ENCODE measurements at regions not wholly inside any gene's neighbourhood (a gene's known extent, or its start where the extent isn't known, plus 50 kb on each side); places are given as distances from the start of the nearest gene placed in this dataset.

DNA sequence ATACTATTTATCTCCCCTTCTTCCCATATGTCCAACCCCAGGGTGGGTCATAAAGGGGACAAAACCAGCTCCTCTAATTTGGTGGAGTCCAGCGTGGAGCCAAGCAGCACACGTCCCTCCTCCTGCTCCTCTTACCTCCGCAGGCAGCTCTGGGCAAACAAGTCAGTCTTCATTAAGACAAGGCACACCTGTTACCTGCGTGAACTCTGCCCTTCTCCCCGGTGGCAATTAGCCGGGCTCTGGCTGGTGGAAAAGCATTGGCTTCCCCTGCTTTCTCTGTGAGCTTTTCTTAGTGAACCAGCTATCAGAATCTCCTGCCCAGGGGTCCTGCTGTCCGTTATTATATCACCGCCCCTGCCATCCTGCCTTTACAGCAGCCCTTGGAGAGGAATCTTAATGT is 418.7 kb upstream of the CADM1 start:
- no peak for DNase-seq (ENCODE audit: low read depth)
- TF ChIP-seq, protein P1, sequence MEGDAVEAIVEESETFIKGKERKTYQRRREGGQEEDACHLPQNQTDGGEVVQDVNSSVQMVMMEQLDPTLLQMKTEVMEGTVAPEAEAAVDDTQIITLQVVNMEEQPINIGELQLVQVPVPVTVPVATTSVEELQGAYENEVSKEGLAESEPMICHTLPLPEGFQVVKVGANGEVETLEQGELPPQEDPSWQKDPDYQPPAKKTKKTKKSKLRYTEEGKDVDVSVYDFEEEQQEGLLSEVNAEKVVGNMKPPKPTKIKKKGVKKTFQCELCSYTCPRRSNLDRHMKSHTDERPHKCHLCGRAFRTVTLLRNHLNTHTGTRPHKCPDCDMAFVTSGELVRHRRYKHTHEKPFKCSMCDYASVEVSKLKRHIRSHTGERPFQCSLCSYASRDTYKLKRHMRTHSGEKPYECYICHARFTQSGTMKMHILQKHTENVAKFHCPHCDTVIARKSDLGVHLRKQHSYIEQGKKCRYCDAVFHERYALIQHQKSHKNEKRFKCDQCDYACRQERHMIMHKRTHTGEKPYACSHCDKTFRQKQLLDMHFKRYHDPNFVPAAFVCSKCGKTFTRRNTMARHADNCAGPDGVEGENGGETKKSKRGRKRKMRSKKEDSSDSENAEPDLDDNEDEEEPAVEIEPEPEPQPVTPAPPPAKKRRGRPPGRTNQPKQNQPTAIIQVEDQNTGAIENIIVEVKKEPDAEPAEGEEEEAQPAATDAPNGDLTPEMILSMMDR (conservative IDR thresholded peaks at IDR 0.05; ENCODE audit: control insufficient read depth, insufficient read depth, low read depth, low read length) = no peak
- H3K4me3 ChIP-seq (ENCODE audit: control insufficient read depth, low read depth, low read length) = no peak overlapping the region

DNA sequence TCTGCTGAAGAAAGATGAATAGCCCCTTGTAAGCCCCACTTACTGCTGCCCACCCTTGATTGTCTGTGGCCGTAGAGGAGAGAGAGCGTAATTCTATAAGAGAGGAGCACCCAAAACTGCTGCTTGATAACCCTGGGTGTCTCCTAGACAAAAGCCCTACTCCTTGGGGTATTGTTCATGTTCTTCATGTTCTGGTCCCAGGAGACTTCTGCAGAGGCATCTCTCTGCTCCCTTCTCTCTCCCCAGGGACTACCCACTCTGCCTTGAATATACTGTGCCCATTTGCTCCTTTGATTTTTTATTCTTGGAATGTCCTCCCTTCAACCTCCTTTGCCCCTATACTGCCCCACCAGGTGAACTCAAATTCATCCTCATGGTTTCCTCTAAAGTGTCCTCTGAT is 417.8 kb upstream of the CADM1 start:
- no peak overlapping the region for H3K4me3 ChIP-seq (ENCODE audit: control insufficient read depth, low read depth, low read length)
- TF ChIP-seq, protein P1 (conservative IDR thresholded peaks at IDR 0.05; ENCODE audit: control insufficient read depth, insufficient read depth, low read depth, low read length) = no peak
- no peak for DNase-seq (ENCODE audit: low read depth)

DNA sequence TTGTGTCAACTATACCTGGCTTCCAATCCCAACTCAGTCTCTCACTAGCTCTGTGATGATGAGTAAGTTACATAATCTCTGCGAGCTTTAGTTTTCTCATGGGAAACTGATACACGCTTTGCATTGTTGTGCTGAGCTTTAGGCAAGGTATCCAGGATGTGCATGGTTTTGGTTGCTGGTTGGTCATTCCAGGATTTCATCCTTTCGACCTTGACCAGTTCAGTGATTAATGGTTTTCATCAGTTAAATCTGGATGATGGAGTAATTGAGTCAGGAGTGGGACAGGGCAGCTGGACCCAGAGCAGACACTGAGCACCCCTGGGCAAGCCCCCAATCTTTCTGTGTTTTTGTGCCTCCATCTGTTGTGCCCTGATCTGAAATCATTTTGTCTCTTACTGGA is 417.3 kb upstream of the CADM1 start:
- TF ChIP-seq, protein P1 (conservative IDR thresholded peaks at IDR 0.05; ENCODE audit: control insufficient read depth, insufficient read depth, low read depth, low read length) = no peak
- no peak for DNase-seq (ENCODE audit: low read depth)
- H3K4me3 ChIP-seq (ENCODE audit: control insufficient read depth, low read depth, low read length) = no peak overlapping the region

DNA sequence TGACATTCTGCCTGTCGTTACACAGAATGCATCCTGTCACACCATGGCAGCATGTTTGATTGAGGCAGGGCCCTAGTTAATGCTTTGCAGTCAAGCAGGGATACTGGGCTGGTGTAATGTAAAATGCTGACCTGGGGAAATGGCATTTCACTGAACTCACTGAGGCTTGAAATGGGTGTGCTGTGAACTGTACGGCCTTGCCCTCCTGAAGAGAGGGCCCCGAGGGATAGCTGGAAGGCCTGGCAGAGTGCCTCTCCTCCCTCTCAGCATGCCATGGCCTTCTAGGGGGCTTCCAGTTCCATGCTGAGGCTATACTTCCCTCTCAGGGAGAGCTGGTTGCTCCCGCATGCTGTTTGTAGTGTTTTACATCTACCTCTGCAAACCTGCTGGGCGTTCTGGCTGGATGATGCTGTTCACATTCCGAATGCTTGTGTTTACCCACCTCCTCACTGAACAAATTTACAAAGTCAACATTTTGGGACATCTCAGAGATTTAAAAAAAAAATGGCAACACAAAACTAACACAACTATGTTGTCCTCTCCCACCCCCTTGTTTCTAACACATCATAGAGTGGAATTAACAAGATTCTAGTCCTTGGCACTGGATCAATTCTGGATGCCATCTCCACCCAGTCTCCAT is 416.7 kb upstream of the CADM1 start:
- no peak for DNase-seq (ENCODE audit: low read depth)
- TF ChIP-seq, protein P1 (conservative IDR thresholded peaks at IDR 0.05; ENCODE audit: control insufficient read depth, insufficient read depth, low read depth, low read length) = no peak
- H3K4me3 ChIP-seq (ENCODE audit: control insufficient read depth, low read depth, low read length) = no peak overlapping the region

DNA sequence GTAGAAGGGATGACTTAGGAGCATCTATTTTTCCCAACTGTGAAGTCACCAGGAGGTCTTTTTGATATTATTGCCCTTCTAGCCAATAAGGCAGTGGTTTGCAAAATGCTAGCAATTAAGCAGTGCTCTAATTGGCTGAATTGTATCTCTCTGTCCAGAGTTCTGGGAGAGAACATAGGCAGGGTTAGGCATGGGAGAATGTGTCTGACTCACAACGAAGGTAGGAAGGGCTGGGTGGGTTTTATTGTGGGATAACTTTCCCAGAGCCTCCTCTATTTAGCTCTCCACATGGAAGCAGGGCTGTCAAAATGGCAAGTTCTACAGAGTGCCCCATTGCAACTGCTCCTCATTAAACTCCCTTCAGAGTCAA is 415.9 kb upstream of the CADM1 start:
- TF ChIP-seq, protein P1 (conservative IDR thresholded peaks at IDR 0.05; ENCODE audit: control insufficient read depth, insufficient read depth, low read depth, low read length) = no peak
- H3K4me3 ChIP-seq (ENCODE audit: control insufficient read depth, low read depth, low read length) = no peak overlapping the region
- no peak for DNase-seq (ENCODE audit: low read depth)

DNA sequence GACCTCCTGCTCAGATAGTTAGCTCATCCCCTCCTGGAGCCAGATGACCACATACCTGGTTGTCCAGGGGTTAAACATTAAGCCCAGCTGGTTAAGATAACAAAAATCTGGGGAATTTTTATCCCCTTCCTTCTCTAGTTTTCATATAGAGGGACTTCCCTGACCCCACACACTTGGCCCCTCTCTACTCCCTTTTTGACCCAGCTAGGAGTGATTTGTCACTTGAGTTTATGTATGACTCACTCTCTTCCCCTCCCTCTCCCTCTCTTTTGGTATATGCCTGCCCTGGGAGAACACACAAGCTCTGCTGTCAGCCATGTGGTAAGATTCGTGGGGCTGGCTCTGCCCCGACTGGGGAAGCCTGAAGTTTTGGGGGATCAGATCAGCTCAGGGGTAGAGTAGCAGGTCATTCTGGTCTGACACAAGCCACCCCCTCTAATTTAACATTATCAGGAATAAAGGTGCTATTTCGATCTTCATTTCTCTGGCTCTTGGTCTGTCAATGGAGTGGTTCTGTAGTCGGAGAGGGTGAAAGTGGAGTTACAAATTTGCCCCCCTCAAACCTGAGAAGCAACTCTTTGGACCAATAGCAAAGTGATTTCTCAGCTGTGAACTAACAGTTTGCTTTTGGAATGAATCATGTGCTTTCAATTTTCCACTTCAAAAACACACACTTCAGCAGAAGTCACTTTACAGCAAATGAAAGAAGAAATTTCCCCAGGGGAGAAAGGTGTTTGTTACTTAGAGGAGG is 415.3 kb upstream of the CADM1 start:
- TF ChIP-seq, protein P1 (conservative IDR thresholded peaks at IDR 0.05; ENCODE audit: control insufficient read depth, insufficient read depth, low read depth, low read length) = no peak
- no peak for DNase-seq (ENCODE audit: low read depth)
- no peak overlapping the region for H3K4me3 ChIP-seq (ENCODE audit: control insufficient read depth, low read depth, low read length)

All from fibroblast of mammary gland (primary cell).